GM12864 (cell line): ENCODE measurements at regions not wholly inside any gene's neighbourhood (a gene's known extent, or its start where the extent isn't known, plus 50 kb on each side); places are given as distances from the start of the nearest gene placed in this dataset.

Source experiments
- DNase-seq: peaks from one replicate; pipeline ENCODE4 v3.0.0-alpha.2; 2011; ENCODE audit warnings: low read depth
- H3K4me3 ChIP-seq: 2 replicates; pipeline ENCODE4 v1.5.1; 2011; ENCODE audit warnings: mild to moderate bottlenecking, low read depth, low read length, control low read depth
- CTCF ChIP-seq: IDR thresholded peaks from 2 replicates; pipeline ENCODE4 v1.5.1; 2011; ENCODE audit warnings: low read depth, mild to moderate bottlenecking, moderate library complexity, low read length, control low read depth, inconsistent platforms; ENCODE audit errors: missing control alignments

- no peak for TF ChIP-seq CTCF
- H3K4me3 ChIP-seq = no peak overlapping the region
- DNase-seq = no peak
Observed at GRCh38 chr6:113672491-113673149, 184.5 kb upstream of the MARCKS start.

- DNase-seq = no peak
- TF ChIP-seq CTCF = no peak
- H3K4me3 ChIP-seq = no peak overlapping the region
Observed at GRCh38 chr6:113674075-113674474, 183.1 kb upstream of the MARCKS start.

- no peak for TF ChIP-seq CTCF
- DNase-seq = no peak
- no peak overlapping the region for H3K4me3 ChIP-seq
Observed at GRCh38 chr6:113676057-113676456, 181.1 kb upstream of the MARCKS start.

GRCh38 chr6:113676968-113677367 lies 180.2 kb upstream of the MARCKS start:
- no peak for DNase-seq
- TF ChIP-seq CTCF = no peak
- no peak overlapping the region for H3K4me3 ChIP-seq

GRCh38 chr6:113679051-113679450 lies 178.1 kb upstream of the MARCKS start:
- no peak overlapping the region for H3K4me3 ChIP-seq
- TF ChIP-seq CTCF = no peak
- no peak for DNase-seq

GRCh38 chr6:113680301-113680700 lies 176.8 kb upstream of the MARCKS start:
- no peak for DNase-seq
- no peak for TF ChIP-seq CTCF
- no peak overlapping the region for H3K4me3 ChIP-seq

- no peak for DNase-seq
- no peak for TF ChIP-seq CTCF
- H3K4me3 ChIP-seq = no peak overlapping the region
Observed at GRCh38 chr6:113683968-113684367, 173.2 kb upstream of the MARCKS start.
